Caki2 (cell line): ENCODE measurements at regions not wholly inside any gene's neighbourhood (a gene's known extent, or its start where the extent isn't known, plus 50 kb on each side); places are given as distances from the start of the nearest gene placed in this dataset.

ENCODE experiments used
- DNase-seq: peaks from one replicate; pipeline ENCODE4 v3.0.0-alpha.2; 2015; ENCODE audit warnings: low read depth
- in situ Hi-C: cut with HindIII; loops from 2 replicates; pipeline ENCODE4 v1.10.0; 2016; ENCODE audit warnings: low sequenced_read_pairs, low pct_unique_long_range_greater_than_20kb, mixed read lengths

- in situ Hi-C loops = no loop called here
- no peak for DNase-seq
Observed at GRCh38 chr20:24819331-24819965, 129.6 kb upstream of the CST7 start.

- no peak for DNase-seq
- in situ Hi-C loops = no loop called here
Observed at GRCh38 chr20:24820345-24820744, 128.7 kb upstream of the CST7 start.

GRCh38 chr20:24821391-24821790 lies 127.7 kb upstream of the CST7 start:
- in situ Hi-C loops = no loop called here
- DNase-seq = no peak

GRCh38 chr20:24823176-24823784 lies 125.8 kb upstream of the CST7 start:
- in situ Hi-C loops = no loop called here
- no peak for DNase-seq

GRCh38 chr20:24823989-24824693 lies 124.9 kb upstream of the CST7 start:
- DNase-seq = no peak
- in situ Hi-C loops = no loop called here

GRCh38 chr20:24825591-24825990 lies 123.5 kb upstream of the CST7 start:
- DNase-seq = no peak
- in situ Hi-C loops = no loop called here

GRCh38 chr20:24827603-24828295 lies 121.3 kb upstream of the CST7 start:
- DNase-seq = no peak
- in situ Hi-C loops = no loop called here

- DNase-seq = no peak
- in situ Hi-C loops = no loop called here
Observed at GRCh38 chr20:24828992-24829648, 119.9 kb upstream of the CST7 start.

- no peak for DNase-seq
- in situ Hi-C loops = no loop called here
Observed at GRCh38 chr20:24829649-24830370, 119.3 kb upstream of the CST7 start.

GRCh38 chr20:24830649-24831048 lies 118.4 kb upstream of the CST7 start:
- no peak for DNase-seq
- in situ Hi-C loops = no loop called here

- DNase-seq = no peak
- in situ Hi-C loops = no loop called here
Observed at GRCh38 chr20:24831232-24831631, 117.8 kb upstream of the CST7 start.

- in situ Hi-C loops = no loop called here
- no peak for DNase-seq
Observed at GRCh38 chr20:24832518-24832917, 116.6 kb upstream of the CST7 start.

GRCh38 chr20:24833592-24833991 lies 115.5 kb upstream of the CST7 start:
- in situ Hi-C loops = no loop called here
- DNase-seq = no peak

GRCh38 chr20:24834310-24834709 lies 114.8 kb upstream of the CST7 start:
- DNase-seq = no peak
- in situ Hi-C loops = no loop called here

- in situ Hi-C loops = no loop called here
- DNase-seq = no peak
Observed at GRCh38 chr20:24835195-24835594, 113.9 kb upstream of the CST7 start.

- in situ Hi-C loops = no loop called here
- no peak for DNase-seq
Observed at GRCh38 chr20:24836041-24836533, 113.0 kb upstream of the CST7 start.

GRCh38 chr20:24836661-24837299 lies 112.3 kb upstream of the CST7 start:
- in situ Hi-C loops = no loop called here
- no peak for DNase-seq
